Left lobe of liver (tissue), 2 donors: ENCODE measurements at regions not wholly inside any gene's neighbourhood (a gene's known extent, or its start where the extent isn't known, plus 50 kb on each side); places are given as distances from the start of the nearest gene placed in this dataset.
A peak's percentile ranks its signal among the peaks of the same experiment; 100 is the strongest.

ENCODE experiments used
- ATAC-seq: fragments of 200-7000 bp; cut with Tn5 transposase; one replicate; pipeline ENCODE4 v1.9.1; 2020; ENCODE audit warnings: mild to moderate bottlenecking, moderate library complexity
- DNase-seq: peaks from one replicate; pipeline ENCODE4 v3.0.0-alpha.2; 2020; ENCODE audit warnings: low spot score
- donor health status: DM: no; HTN: no; CAD: no; lungs with moderate emphysema.
- donor health status: DM: no; HTN: yes; CAD: no.

GRCh38 chr6:43970068-43970912, 157.0 kb downstream of the MRPL14 start:
- no peak for DNase-seq
- no peak for ATAC-seq

- no peak for ATAC-seq
- no peak for DNase-seq
Measured at GRCh38 chr6:43969158-43969981, 157.9 kb downstream of the MRPL14 start.

- DNase-seq (no peak), ATAC-seq (no peak)
Measured at GRCh38 chr6:43968110-43968965, 158.9 kb downstream of the MRPL14 start.

- no peak for DNase-seq
- no peak for ATAC-seq
Measured at GRCh38 chr6:43967719-43968091, 159.5 kb downstream of the MRPL14 start.

- no peak for DNase-seq
- ATAC-seq = no peak
Measured at GRCh38 chr6:43966853-43967718, 160.2 kb downstream of the MRPL14 start.

- no peak for DNase-seq
- ATAC-seq = no peak
Measured at GRCh38 chr6:43966374-43966658, 160.9 kb downstream of the MRPL14 start.

GRCh38 chr6:43965628-43966373, 161.5 kb downstream of the MRPL14 start:
- ATAC-seq = no peak
- no peak for DNase-seq

GRCh38 chr6:43964659-43965570, 162.3 kb downstream of the MRPL14 start:
- ATAC-seq (peak; percentile 81), DNase-seq (no peak)

- DNase-seq (no peak), ATAC-seq (no peak)
Measured at GRCh38 chr6:43963877-43964658, 163.2 kb downstream of the MRPL14 start.

GRCh38 chr6:43963203-43963602, 164.0 kb downstream of the MRPL14 start:
- ATAC-seq = no peak
- no peak for DNase-seq

- DNase-seq (no peak), ATAC-seq (no peak)
Measured at GRCh38 chr6:43962458-43962857, 164.8 kb downstream of the MRPL14 start.

GRCh38 chr6:43957273-43957672, 170.0 kb downstream of the MRPL14 start:
- ATAC-seq = no peak
- no peak for DNase-seq

- ATAC-seq = no peak
- no peak for DNase-seq
Measured at GRCh38 chr6:43956478-43956877, 170.8 kb downstream of the MRPL14 start.

- DNase-seq = no peak
- ATAC-seq = peak; percentile 23
Measured at GRCh38 chr6:43954311-43955131, 172.7 kb downstream of the MRPL14 start.

GRCh38 chr6:43953794-43954310, 173.4 kb downstream of the MRPL14 start:
- ATAC-seq (no peak), DNase-seq (no peak)

GRCh38 chr6:43953256-43953655, 174.0 kb downstream of the MRPL14 start:
- DNase-seq (no peak), ATAC-seq (no peak)

GRCh38 chr6:43952746-43953145, 174.5 kb downstream of the MRPL14 start:
- no peak for ATAC-seq
- no peak for DNase-seq
